ENCODE measurements at regions not wholly inside any gene's neighbourhood (a gene's known extent, or its start where the extent isn't known, plus 50 kb on each side); places are given as distances from the start of the nearest gene placed in this dataset.

GRCh38 chr6:80940976-80941375, 811.5 kb downstream of the TENT5A start:
- H3K9me3 ChIP-seq: no peaks in the 10 kb centered on the region
- TF ChIP-seq, protein P1, sequence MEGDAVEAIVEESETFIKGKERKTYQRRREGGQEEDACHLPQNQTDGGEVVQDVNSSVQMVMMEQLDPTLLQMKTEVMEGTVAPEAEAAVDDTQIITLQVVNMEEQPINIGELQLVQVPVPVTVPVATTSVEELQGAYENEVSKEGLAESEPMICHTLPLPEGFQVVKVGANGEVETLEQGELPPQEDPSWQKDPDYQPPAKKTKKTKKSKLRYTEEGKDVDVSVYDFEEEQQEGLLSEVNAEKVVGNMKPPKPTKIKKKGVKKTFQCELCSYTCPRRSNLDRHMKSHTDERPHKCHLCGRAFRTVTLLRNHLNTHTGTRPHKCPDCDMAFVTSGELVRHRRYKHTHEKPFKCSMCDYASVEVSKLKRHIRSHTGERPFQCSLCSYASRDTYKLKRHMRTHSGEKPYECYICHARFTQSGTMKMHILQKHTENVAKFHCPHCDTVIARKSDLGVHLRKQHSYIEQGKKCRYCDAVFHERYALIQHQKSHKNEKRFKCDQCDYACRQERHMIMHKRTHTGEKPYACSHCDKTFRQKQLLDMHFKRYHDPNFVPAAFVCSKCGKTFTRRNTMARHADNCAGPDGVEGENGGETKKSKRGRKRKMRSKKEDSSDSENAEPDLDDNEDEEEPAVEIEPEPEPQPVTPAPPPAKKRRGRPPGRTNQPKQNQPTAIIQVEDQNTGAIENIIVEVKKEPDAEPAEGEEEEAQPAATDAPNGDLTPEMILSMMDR (IDR thresholded peaks at IDR 0.05): no peak
- 79 to 90% (median 81%) methylated on average over 1 of the region's 1 CpG for WGBS, 3 donors
- H3K27me3 ChIP-seq (ENCODE audit: insufficient read depth in 3 of 3, low read length in 2 of 3): no peaks in the 10 kb centered on the region
- DNase-seq (no peak), ATAC-seq (no peak)
- intact Hi-C loops (cut with DNase I): no loop called here
- H3K36me3 ChIP-seq (ENCODE audit: insufficient read depth in 1 of 2, low read depth in 1 of 2): no peaks in the 10 kb centered on the region
- no peak overlapping the region for H3K27ac ChIP-seq
- H3K4me1 ChIP-seq: no peaks in the 10 kb centered on the region
- no peak overlapping the region for H3K4me3 ChIP-seq

DNA sequence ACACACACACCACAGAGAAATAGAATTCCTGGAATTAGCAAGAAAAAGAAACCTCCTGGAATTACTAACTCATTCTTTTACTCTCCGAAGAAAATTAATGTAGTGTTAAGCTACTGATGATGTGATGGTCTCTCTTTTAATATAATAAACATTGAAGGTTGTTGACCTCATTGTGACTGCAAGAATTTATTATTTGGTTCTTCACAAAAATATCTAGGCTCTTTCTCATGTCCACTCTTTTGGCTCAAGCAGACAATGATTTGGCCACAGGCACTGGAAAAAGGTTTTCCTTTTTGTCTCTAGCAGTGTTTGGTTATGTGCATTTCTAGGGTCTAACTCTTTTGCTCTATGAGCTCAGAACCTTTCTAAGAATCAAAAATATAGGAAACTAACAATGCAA, 811.9 kb downstream of the TENT5A start:
- TF ChIP-seq, protein P1 (IDR thresholded peaks at IDR 0.05): no peak
- Histone ChIP-seq H3K36me3 (ENCODE audit: insufficient read depth in 1 of 2, low read depth in 1 of 2) (no peaks in the 10 kb centered on the region), H3K9me3 (no peaks in the 10 kb centered on the region), H3K27me3 (ENCODE audit: insufficient read depth in 3 of 3, low read length in 2 of 3) (no peaks in the 10 kb centered on the region), H3K4me1 (no peaks in the 10 kb centered on the region), H3K27ac (no peak overlapping the region), H3K4me3 (no peak overlapping the region)
- WGBS, 3 donors: 15 to 47% (median 26%) methylated on average over 1 of the region's 1 CpG
- ATAC-seq: no peak
- DNase-seq: no peak
- intact Hi-C loops (cut with DNase I): no loop called here

DNA sequence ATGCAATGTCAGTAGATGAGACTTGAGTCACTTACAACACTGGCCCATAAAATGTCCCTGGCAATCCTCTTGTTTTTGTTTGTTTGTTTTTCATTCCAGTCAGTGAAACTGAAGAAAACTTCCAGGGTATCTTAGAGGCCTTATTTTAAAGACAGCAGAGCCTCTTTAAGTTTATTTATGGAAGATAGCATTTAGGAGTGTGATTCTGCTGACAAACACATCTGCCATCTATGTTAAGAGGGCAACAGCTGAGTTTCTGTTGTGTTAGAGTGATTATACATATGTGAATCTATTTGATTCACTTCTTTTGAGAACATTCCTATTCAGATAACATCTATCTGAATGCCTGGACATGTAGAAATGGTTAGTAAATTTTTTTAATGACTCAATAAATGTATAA, 812.6 kb downstream of the TENT5A start:
- Histone ChIP-seq H3K4me3 (no peak overlapping the region), H3K27ac (no peak overlapping the region), H3K27me3 (ENCODE audit: insufficient read depth in 3 of 3, low read length in 2 of 3) (no peaks in the 10 kb centered on the region), H3K9me3 (no peaks in the 10 kb centered on the region), H3K36me3 (ENCODE audit: insufficient read depth in 1 of 2, low read depth in 1 of 2) (no peaks in the 10 kb centered on the region), H3K4me1 (no peaks in the 10 kb centered on the region)
- TF ChIP-seq, protein P1 (IDR thresholded peaks at IDR 0.05): no peak
- intact Hi-C loops (cut with DNase I): no loop called here
- no peak for ATAC-seq
- no peak for DNase-seq

GRCh38 chr6:80939480-80939879, 813.0 kb downstream of the TENT5A start:
- H3K27me3 ChIP-seq (ENCODE audit: insufficient read depth in 3 of 3, low read length in 2 of 3): no peaks in the 10 kb centered on the region
- TF ChIP-seq, protein P1 (IDR thresholded peaks at IDR 0.05): no peak
- no peaks in the 10 kb centered on the region for H3K9me3 ChIP-seq
- WGBS, 3 donors: 70 to 79% (median 72%) methylated on average over 4 of the region's 4 CpGs
- no peaks in the 10 kb centered on the region for H3K36me3 ChIP-seq (ENCODE audit: insufficient read depth in 1 of 2, low read depth in 1 of 2)
- intact Hi-C loops (cut with DNase I): no loop called here
- no peak overlapping the region for H3K27ac ChIP-seq
- DNase-seq (no peak), ATAC-seq (no peak)
- no peaks in the 10 kb centered on the region for H3K4me1 ChIP-seq
- H3K4me3 ChIP-seq: no peak overlapping the region

GRCh38 chr6:80938131-80938530, 814.4 kb downstream of the TENT5A start:
- TF ChIP-seq, protein P1 (IDR thresholded peaks at IDR 0.05): no peak

More at GRCh38 chr6:80938131-80938530, 814.4 kb downstream of the TENT5A start:
- no peaks in the 10 kb centered on the region for H3K9me3 ChIP-seq
- no peak for ATAC-seq
- H3K4me3 ChIP-seq: no peak overlapping the region
- 53 to 67% (median 65%) methylated on average over 1 of the region's 1 CpG for WGBS, 3 donors
- H3K36me3 ChIP-seq (ENCODE audit: insufficient read depth in 1 of 2, low read depth in 1 of 2): no peaks in the 10 kb centered on the region
- H3K27ac ChIP-seq: no peak overlapping the region
- no peaks in the 10 kb centered on the region for H3K27me3 ChIP-seq (ENCODE audit: insufficient read depth in 3 of 3, low read length in 2 of 3)
- intact Hi-C loops (cut with DNase I): no loop called here
- no peak for DNase-seq
- H3K4me1 ChIP-seq: no peaks in the 10 kb centered on the region

Measured in psoas muscle (tissue), 7 donors.